ENCODE measurements at regions not wholly inside any gene's neighbourhood (a gene's known extent, or its start where the extent isn't known, plus 50 kb on each side); places are given as distances from the start of the nearest gene placed in this dataset.

- H3K27ac ChIP-seq (ENCODE audit: low read depth, low read length) = no peak overlapping the region
- no peak overlapping the region for H3K9ac ChIP-seq (ENCODE audit: low read length in 5 of 5)
- no peaks in the 10 kb centered on the region for H3K36me3 ChIP-seq (ENCODE audit: control insufficient read depth in 5 of 5, insufficient read depth in 5 of 5, low read length in 5 of 5)
- no peak overlapping the region for H3K4me3 ChIP-seq (ENCODE audit: low read depth in 1 of 5, low read length in 5 of 5)
- H3K9me3 ChIP-seq (ENCODE audit: control insufficient read depth in 5 of 5, low read length in 5 of 5) = no peaks in the 10 kb centered on the region
- H3K4me1 ChIP-seq (ENCODE audit: control insufficient read depth in 5 of 5, insufficient read depth in 5 of 5, low read length in 5 of 5) = no peaks in the 10 kb centered on the region
- H3K27me3 ChIP-seq (ENCODE audit: control insufficient read depth in 5 of 5, insufficient read depth in 4 of 5, low read length in 5 of 5) = peaks cover 0 to 5% (median 0%) of the 10 kb centered on the region in 5 donors
Observed at GRCh38 chr6:9468277-9468676, 946.6 kb downstream of the TFAP2A start.

GRCh38 chr6:9467741-9468140 lies 947.1 kb downstream of the TFAP2A start:
- Histone ChIP-seq H3K27ac (ENCODE audit: low read depth, low read length) (no peak overlapping the region), H3K36me3 (ENCODE audit: control insufficient read depth in 5 of 5, insufficient read depth in 5 of 5, low read length in 5 of 5) (no peaks in the 10 kb centered on the region), H3K4me3 (ENCODE audit: low read depth in 1 of 5, low read length in 5 of 5) (no peak overlapping the region)

DNA sequence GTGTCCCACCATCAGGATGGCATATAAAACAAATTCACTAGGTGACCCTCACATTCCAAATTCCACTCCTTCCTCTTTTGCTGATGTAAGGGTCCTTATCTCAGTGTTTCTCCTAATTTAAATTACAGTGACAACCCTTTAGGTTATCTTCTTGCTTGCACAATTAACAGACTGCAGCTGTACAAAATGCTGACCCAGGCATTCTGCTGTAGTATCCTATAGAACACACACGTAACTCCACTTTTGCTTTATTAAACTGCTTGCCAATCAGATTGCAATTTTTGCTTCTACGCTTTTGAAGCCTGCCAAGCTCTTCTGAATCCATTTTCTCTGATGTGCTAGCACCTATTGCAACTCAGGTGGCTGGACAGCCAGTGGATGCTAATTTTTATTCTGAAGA lies 950.3 kb downstream of the TFAP2A start:
- H3K27ac ChIP-seq (ENCODE audit: low read depth, low read length) = no peak overlapping the region
- no peaks in the 10 kb centered on the region for H3K36me3 ChIP-seq (ENCODE audit: control insufficient read depth in 5 of 5, insufficient read depth in 5 of 5, low read length in 5 of 5)
- no peak overlapping the region for H3K9ac ChIP-seq (ENCODE audit: low read length in 5 of 5)
- no peaks in the 10 kb centered on the region for H3K9me3 ChIP-seq (ENCODE audit: control insufficient read depth in 5 of 5, low read length in 5 of 5)
- H3K27me3 ChIP-seq (ENCODE audit: control insufficient read depth in 5 of 5, insufficient read depth in 4 of 5, low read length in 5 of 5) = peaks cover 0 to 3% (median 0%) of the 10 kb centered on the region in 5 donors
- no peak overlapping the region for H3K4me3 ChIP-seq (ENCODE audit: low read depth in 1 of 5, low read length in 5 of 5)
- H3K4me1 ChIP-seq (ENCODE audit: control insufficient read depth in 5 of 5, insufficient read depth in 5 of 5, low read length in 5 of 5) = no peaks in the 10 kb centered on the region

More at GRCh38 chr6:9467741-9468140, 947.1 kb downstream of the TFAP2A start:
- H3K9ac ChIP-seq (ENCODE audit: low read length in 5 of 5) = no peak overlapping the region
- H3K27me3 ChIP-seq (ENCODE audit: control insufficient read depth in 5 of 5, insufficient read depth in 4 of 5, low read length in 5 of 5) = peaks cover 0 to 5% (median 0%) of the 10 kb centered on the region in 5 donors
- H3K4me1 ChIP-seq (ENCODE audit: control insufficient read depth in 5 of 5, insufficient read depth in 5 of 5, low read length in 5 of 5) = no peaks in the 10 kb centered on the region
- H3K9me3 ChIP-seq (ENCODE audit: control insufficient read depth in 5 of 5, low read length in 5 of 5) = no peaks in the 10 kb centered on the region

GRCh38 chr6:9463311-9463710 lies 951.6 kb downstream of the TFAP2A start:
- no peaks in the 10 kb centered on the region for H3K9me3 ChIP-seq (ENCODE audit: control insufficient read depth in 5 of 5, low read length in 5 of 5)
- no peaks in the 10 kb centered on the region for H3K36me3 ChIP-seq (ENCODE audit: control insufficient read depth in 5 of 5, insufficient read depth in 5 of 5, low read length in 5 of 5)
- no peak overlapping the region for H3K9ac ChIP-seq (ENCODE audit: low read length in 5 of 5)
- H3K4me1 ChIP-seq (ENCODE audit: control insufficient read depth in 5 of 5, insufficient read depth in 5 of 5, low read length in 5 of 5) = no peaks in the 10 kb centered on the region
- H3K27me3 ChIP-seq (ENCODE audit: control insufficient read depth in 5 of 5, insufficient read depth in 4 of 5, low read length in 5 of 5) = peaks cover 0 to 3% (median 0%) of the 10 kb centered on the region in 5 donors
- H3K4me3 ChIP-seq (ENCODE audit: low read depth in 1 of 5, low read length in 5 of 5) = no peak overlapping the region
- no peak overlapping the region for H3K27ac ChIP-seq (ENCODE audit: low read depth, low read length)

- H3K27me3 ChIP-seq (ENCODE audit: control insufficient read depth in 5 of 5, insufficient read depth in 4 of 5, low read length in 5 of 5) = peaks cover 0 to 3% (median 0%) of the 10 kb centered on the region in 5 donors
- no peaks in the 10 kb centered on the region for H3K9me3 ChIP-seq (ENCODE audit: control insufficient read depth in 5 of 5, low read length in 5 of 5)
- no peak overlapping the region for H3K4me3 ChIP-seq (ENCODE audit: low read depth in 1 of 5, low read length in 5 of 5)
- H3K4me1 ChIP-seq (ENCODE audit: control insufficient read depth in 5 of 5, insufficient read depth in 5 of 5, low read length in 5 of 5) = no peaks in the 10 kb centered on the region
- no peaks in the 10 kb centered on the region for H3K36me3 ChIP-seq (ENCODE audit: control insufficient read depth in 5 of 5, insufficient read depth in 5 of 5, low read length in 5 of 5)
- no peak overlapping the region for H3K9ac ChIP-seq (ENCODE audit: low read length in 5 of 5)
- no peak overlapping the region for H3K27ac ChIP-seq (ENCODE audit: low read depth, low read length)
Observed at GRCh38 chr6:9461188-9461587, 953.7 kb downstream of the TFAP2A start.

DNA sequence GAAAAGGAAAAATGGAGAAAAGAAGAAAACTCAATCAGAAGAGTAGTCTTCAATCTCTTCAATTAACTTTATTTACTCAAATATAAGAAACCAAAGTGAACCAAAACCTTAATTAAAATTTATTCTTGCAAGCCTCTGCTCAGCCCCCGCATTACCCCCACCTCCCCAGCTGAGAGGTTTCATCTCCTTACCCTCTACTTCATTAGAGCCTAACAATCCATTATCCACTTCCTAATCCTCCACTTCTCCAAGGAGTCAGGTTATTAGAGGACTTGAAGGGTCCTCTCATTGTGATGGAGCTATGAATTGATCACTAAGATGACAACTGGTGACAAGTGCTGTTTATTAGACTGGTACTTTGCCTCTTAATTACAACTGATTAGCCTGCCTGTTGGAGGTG lies 956.5 kb downstream of the TFAP2A start:
- Histone ChIP-seq H3K27ac (ENCODE audit: low read depth, low read length) (no peak overlapping the region), H3K36me3 (ENCODE audit: control insufficient read depth in 5 of 5, insufficient read depth in 5 of 5, low read length in 5 of 5) (no peaks in the 10 kb centered on the region), H3K9me3 (ENCODE audit: control insufficient read depth in 5 of 5, low read length in 5 of 5) (no peaks in the 10 kb centered on the region), H3K27me3 (ENCODE audit: control insufficient read depth in 5 of 5, insufficient read depth in 4 of 5, low read length in 5 of 5) (no peaks in the 10 kb centered on the region), H3K9ac (ENCODE audit: low read length in 5 of 5) (no peak overlapping the region), H3K4me1 (ENCODE audit: control insufficient read depth in 5 of 5, insufficient read depth in 5 of 5, low read length in 5 of 5) (no peaks in the 10 kb centered on the region), H3K4me3 (ENCODE audit: low read depth in 1 of 5, low read length in 5 of 5) (no peak overlapping the region)

- H3K4me3 ChIP-seq (ENCODE audit: low read depth in 1 of 5, low read length in 5 of 5) = no peak overlapping the region
- H3K9ac ChIP-seq (ENCODE audit: low read length in 5 of 5) = no peak overlapping the region
- H3K27me3 ChIP-seq (ENCODE audit: control insufficient read depth in 5 of 5, insufficient read depth in 4 of 5, low read length in 5 of 5) = no peaks in the 10 kb centered on the region
- no peaks in the 10 kb centered on the region for H3K36me3 ChIP-seq (ENCODE audit: control insufficient read depth in 5 of 5, insufficient read depth in 5 of 5, low read length in 5 of 5)
- no peak overlapping the region for H3K27ac ChIP-seq (ENCODE audit: low read depth, low read length)
- H3K4me1 ChIP-seq (ENCODE audit: control insufficient read depth in 5 of 5, insufficient read depth in 5 of 5, low read length in 5 of 5) = no peaks in the 10 kb centered on the region
- H3K9me3 ChIP-seq (ENCODE audit: control insufficient read depth in 5 of 5, low read length in 5 of 5) = peaks cover 0 to 6% (median 2%) of the 10 kb centered on the region in 5 donors
Observed at GRCh38 chr6:9455864-9456658, 958.8 kb downstream of the TFAP2A start.

GRCh38 chr6:9439621-9440330 lies 975.1 kb downstream of the TFAP2A start:
- H3K27ac ChIP-seq (ENCODE audit: low read depth, low read length) = no peak overlapping the region
- H3K4me1 ChIP-seq (ENCODE audit: control insufficient read depth in 5 of 5, insufficient read depth in 5 of 5, low read length in 5 of 5) = no peaks in the 10 kb centered on the region
- H3K9ac ChIP-seq (ENCODE audit: low read length in 5 of 5) = no peak overlapping the region
- no peaks in the 10 kb centered on the region for H3K27me3 ChIP-seq (ENCODE audit: control insufficient read depth in 5 of 5, insufficient read depth in 4 of 5, low read length in 5 of 5)
- H3K36me3 ChIP-seq (ENCODE audit: control insufficient read depth in 5 of 5, insufficient read depth in 5 of 5, low read length in 5 of 5) = no peaks in the 10 kb centered on the region
- peaks cover 0 to 5% (median 0%) of the 10 kb centered on the region in 5 donors for H3K9me3 ChIP-seq (ENCODE audit: control insufficient read depth in 5 of 5, low read length in 5 of 5)
- H3K4me3 ChIP-seq (ENCODE audit: low read depth in 1 of 5, low read length in 5 of 5) = no peak overlapping the region

- no peak overlapping the region for H3K9ac ChIP-seq (ENCODE audit: low read length in 5 of 5)
- no peak overlapping the region for H3K4me3 ChIP-seq (ENCODE audit: low read depth in 1 of 5, low read length in 5 of 5)
- H3K36me3 ChIP-seq (ENCODE audit: control insufficient read depth in 5 of 5, insufficient read depth in 5 of 5, low read length in 5 of 5) = no peaks in the 10 kb centered on the region
- H3K9me3 ChIP-seq (ENCODE audit: control insufficient read depth in 5 of 5, low read length in 5 of 5) = no peaks in the 10 kb centered on the region
- H3K4me1 ChIP-seq (ENCODE audit: control insufficient read depth in 5 of 5, insufficient read depth in 5 of 5, low read length in 5 of 5) = no peaks in the 10 kb centered on the region
- H3K27ac ChIP-seq (ENCODE audit: low read depth, low read length) = no peak overlapping the region
- no peaks in the 10 kb centered on the region for H3K27me3 ChIP-seq (ENCODE audit: control insufficient read depth in 5 of 5, insufficient read depth in 4 of 5, low read length in 5 of 5)
Observed at GRCh38 chr6:9437836-9438235, 977.0 kb downstream of the TFAP2A start.

DNA sequence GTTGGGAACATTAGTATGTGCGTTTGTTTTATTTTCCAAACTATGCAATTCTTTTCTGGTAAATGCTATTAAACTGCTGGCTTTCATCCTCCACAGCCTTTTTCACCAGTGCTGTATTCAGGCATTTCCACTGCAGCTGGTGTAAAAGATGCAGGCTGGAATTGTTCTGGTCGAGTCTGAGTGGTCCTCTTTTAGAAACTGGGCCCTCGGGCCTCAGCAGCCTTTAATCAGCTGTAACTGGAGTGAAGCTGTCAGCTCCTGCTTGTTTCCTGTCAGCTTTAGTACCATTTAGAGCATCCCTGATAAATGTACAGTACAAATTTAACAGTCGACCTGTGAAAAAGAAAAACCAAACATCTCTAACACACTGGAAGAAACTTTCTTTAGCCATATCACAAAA lies 979.6 kb downstream of the TFAP2A start:
- H3K9ac ChIP-seq (ENCODE audit: low read length in 5 of 5) = no peak overlapping the region
- H3K27ac ChIP-seq (ENCODE audit: low read depth, low read length) = no peak overlapping the region
- H3K36me3 ChIP-seq (ENCODE audit: control insufficient read depth in 5 of 5, insufficient read depth in 5 of 5, low read length in 5 of 5) = no peaks in the 10 kb centered on the region
- H3K4me3 ChIP-seq (ENCODE audit: low read depth in 1 of 5, low read length in 5 of 5) = no peak overlapping the region
- H3K9me3 ChIP-seq (ENCODE audit: control insufficient read depth in 5 of 5, low read length in 5 of 5) = no peaks in the 10 kb centered on the region
- H3K4me1 ChIP-seq (ENCODE audit: control insufficient read depth in 5 of 5, insufficient read depth in 5 of 5, low read length in 5 of 5) = no peaks in the 10 kb centered on the region
- H3K27me3 ChIP-seq (ENCODE audit: control insufficient read depth in 5 of 5, insufficient read depth in 4 of 5, low read length in 5 of 5) = no peaks in the 10 kb centered on the region

Data from subcutaneous abdominal adipose tissue (tissue), 5 donors.